CD4-positive, alpha-beta T cell treated with Interferon alpha-2 for 1 hour (primary cell): ENCODE measurements at regions not wholly inside any gene's neighbourhood (a gene's known extent, or its start where the extent isn't known, plus 50 kb on each side); places are given as distances from the start of the nearest gene placed in this dataset.
"Not testable (repeated sequence)": the region's sequence is repeated elsewhere in the genome, so short reads cannot be mapped to it uniquely, and the experiment has no call there.

Source experiments
- DNase-seq, 2 donors: peaks; one replicate each; pipeline ENCODE4 v3.0.0-alpha.2; 2020 to 2022

DNA sequence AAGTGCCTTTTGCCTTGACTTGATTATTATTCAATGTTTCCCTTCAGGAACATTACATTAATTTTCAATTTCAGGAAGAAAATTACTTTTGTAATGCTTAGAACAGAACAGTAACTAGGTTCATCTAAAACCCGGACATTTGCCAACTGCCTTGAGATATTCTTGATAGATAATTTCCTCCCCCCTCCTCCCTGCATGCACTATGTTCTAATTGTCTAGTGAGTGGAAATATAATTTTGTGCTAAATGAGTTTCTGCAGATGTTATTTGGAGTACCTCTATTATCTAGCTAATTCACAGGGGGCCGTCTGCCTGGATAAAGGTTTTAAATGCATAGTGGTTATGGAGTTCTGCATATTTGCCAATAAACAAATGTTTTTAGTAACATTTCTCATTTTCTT is 200.3 kb upstream of the SLC39A10 start:
- DNase-seq = no peak

DNA sequence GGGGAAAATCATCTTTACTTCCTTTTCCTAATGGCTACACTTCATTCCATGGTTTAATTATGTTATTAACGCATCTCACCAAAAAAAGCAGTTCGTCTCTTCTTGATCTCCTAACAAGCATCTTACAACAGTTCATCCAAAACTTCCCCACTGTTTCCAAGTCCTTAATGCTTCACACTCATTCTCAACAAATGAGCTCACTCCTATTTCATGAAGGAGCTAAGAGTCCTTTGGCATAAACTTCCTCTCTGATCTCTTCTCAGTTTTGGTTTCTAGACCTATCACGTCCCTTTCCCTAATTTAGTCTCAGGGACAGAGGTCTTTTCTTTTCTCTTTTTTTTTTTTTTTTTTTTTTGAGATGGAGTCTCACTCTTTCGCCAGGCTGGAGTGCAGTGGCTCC is 205.9 kb upstream of the SLC39A10 start:
- DNase-seq = no peak

DNA sequence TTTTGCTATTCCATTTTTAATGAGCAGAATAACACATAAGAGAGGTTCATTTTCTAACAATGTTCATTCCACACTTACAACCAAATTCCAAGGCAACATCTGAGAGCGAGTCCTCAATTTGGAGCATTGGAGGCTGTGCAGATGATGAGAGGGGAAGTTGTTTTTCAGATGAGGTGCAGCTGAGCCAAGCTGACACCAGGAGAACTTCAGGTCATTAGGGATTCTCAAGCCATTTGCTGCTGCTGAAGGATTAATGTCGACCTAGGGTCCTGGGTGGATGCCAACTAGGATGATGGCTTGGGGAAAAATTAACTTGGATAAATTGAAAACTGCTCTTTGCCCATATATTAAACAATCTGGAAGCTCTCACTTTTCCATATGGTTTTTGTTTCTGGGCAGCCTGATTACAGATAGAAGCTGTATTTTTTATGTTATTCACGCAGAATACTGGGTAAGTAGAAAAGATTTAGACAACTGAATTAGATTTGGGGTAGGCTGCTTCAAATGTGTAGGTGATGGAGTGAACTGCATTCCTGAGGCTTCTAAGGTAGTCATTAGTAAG is 206.4 kb upstream of the SLC39A10 start:
- no peak for DNase-seq

DNA sequence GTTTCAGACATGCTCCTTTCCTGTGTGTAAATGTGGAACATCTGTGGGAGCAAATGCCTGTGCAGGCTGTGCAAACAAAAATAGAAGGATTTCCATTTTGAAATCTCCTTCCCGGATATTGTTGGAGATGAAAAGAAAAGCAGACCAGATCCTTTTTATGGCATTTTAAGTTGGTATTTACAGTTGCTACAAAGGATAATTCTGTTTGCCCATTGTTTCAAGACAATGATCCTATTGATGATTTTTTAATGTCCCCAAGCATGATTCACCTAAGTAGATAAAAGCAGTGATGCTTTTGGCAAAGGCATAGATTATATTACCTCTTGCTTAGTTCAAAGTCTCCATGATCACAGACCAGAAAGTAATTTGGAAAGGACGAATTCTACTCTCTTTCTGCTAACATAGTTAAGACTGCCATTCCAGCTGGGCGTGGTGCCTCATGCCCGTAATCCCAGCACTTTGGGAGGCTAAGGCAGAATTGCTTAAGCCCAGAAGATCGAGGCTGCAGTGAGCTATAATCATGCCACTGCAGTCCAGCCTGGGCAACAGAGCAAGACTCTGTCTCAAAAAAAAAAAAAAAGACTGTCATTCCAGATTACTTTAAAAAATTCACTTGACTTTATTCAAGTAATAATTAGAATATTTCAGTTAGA is 209.6 kb upstream of the SLC39A10 start:
- no peak for DNase-seq

DNA sequence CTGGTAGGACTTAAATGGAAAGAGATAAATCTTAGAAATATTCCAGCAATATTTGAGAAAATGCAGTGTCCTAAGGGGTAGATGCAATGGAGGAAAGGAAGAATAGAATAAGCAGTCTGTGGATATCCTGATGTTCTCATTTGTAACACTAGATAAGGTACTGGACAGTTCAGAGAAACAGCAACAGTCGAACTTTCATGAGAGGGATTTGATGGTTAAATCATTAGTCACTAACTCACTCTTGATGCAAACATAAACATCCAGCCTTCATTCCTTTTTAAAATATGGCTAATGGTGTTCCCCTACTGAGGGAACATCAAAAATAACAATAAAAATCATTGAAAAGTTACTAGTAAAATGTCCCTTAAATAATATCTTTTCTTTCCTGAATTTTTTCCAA is 211.4 kb upstream of the SLC39A10 start:
- DNase-seq = no peak

DNA sequence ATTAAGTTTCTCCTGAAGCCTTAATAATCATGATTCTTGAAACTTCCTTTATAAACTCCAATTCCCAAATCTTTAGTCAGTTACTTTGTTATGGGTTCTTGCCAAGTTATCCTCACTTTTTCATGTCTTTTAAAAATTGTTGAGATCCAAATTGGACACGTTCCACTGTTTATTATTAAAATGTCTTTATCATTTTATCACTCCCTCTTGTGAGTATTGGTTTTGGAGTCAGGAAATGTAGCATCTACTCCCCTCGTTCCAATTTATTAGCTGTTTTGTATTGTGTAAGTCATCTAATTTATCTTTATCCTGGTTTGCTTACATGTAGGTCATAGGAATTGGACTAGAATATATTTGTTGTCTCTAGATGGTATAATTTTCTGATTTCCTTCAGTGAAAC is 213.1 kb upstream of the SLC39A10 start:
- no peak for DNase-seq

DNA sequence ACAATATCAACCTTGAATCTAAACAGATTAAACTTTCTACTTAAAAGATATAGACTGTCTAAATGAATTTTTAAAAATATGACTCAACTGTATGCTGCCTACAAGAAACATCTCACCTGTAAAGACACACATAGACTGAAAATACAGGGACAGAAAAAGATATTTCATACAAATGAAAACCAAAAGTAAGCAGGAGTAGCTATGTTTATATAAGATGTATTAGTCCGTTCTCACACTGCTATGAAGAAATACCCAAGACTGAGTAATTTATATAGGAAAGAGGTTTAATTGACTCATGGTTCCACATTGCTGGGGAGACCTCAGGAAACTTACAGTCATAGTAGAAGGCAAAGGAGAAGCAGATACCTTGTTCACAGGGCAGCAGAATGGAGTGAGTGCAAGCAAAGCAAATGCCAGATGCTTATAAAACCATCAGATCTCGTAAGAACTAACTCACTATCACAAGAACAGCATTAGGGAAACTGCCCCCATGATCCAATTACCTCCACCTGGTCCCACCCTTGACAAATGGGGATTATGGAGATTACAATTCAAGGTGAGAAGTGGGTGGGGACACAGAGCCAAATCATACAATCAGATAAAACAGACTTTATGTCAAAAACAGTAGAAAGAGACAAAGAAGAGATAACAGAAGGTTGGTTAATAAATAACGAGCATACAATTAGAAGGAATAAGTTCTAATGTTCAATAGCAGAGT is 214.4 kb upstream of the SLC39A10 start:
- DNase-seq = no peak

DNA sequence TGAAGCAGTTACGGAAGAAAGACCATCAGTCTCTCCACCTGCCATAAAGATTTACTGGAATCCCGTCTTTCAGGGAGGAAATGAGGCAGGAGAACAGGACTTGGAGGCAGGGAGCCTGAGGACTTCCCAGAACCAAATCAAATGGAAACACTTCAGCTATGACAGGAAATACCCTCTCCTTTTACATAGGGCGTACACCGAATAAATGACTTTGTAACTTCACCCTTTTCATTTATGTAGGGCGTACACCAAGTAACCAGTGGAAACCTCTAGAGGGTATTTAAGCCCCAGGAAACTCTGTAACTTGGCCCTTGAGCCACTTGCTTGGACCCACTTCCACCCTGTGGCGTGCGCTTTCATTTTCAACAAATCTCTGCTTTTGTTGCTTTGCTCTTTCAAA is 218.3 kb upstream of the SLC39A10 start:
- no peak for DNase-seq

DNA sequence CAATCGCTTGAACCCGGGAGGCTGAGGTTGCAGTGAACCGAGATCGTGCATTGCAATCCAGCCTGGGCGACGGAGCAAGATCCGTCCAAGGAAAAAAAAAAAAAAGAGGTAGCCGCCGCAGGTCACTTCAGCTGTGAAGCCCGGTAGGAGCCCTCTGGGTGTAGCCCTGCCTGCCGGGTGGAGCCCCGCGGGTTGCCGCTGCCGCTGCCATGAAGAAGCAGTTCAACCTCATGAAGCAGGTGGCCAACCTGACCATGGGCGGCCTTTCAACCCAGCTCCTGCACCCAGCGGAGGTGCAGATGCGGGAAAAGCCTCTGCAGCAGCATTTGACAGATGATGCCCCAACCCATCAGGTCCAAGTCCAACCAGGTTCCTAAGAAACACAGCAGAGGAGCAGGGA is 219.5 kb upstream of the SLC39A10 start:
- no peak for DNase-seq

DNA sequence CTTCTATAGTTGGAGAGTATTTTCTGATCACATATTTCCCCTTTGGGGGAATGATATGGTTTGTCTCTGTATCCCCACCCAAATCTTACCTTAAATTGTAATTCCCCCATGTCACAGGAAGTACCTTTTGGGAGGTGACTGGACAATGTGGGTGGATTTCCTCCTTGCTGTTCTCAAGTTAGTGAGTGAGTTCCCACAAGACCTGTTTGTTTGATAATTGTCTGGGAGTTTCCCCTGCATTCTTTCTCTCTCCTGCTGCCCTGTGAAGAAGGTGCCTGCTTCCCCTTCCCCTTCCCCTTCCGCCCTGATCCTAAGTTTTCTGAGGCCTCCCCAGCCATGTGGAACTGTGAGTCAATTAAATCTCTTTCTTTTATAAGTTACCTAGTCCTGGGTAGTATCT is 222.7 kb upstream of the SLC39A10 start:
- no peak for DNase-seq

DNA sequence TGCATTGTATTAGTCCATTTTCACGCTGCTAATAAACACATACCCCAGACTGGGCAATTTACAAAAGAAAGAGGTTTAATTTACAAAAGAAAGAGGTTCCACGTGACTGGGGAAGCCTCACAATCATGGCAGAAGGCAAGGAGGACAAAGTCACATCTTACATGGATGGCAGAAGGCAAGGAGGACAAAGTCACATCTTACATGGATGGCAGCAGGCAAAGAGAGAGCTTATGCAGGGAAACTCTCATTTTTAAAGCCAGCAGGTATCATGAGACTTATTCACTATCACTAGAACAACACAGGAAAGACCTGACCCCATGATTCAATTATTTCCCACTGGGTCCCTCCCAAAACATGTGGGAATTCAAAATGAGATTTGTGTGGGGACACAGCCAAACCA is 223.3 kb upstream of the SLC39A10 start:
- DNase-seq = not testable (repeated sequence)

DNA sequence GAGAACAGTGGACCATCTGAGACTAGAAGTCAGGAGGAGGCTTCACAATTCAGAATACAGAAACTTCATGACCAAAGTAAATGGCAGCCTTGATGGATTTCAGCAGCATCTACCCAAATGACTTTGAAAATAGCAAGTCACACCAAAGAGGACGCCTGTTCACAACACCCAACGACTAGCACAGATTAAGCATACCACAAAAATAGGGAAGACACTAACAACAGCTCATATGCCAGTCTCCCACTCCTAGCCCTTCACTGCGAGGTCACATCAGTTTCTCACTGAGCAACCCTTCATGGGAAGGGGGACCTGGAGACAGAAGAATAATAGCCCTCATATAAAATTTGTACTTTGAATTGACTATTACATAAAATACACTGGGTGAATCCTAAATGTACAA is 228.4 kb upstream of the SLC39A10 start:
- no peak for DNase-seq

DNA sequence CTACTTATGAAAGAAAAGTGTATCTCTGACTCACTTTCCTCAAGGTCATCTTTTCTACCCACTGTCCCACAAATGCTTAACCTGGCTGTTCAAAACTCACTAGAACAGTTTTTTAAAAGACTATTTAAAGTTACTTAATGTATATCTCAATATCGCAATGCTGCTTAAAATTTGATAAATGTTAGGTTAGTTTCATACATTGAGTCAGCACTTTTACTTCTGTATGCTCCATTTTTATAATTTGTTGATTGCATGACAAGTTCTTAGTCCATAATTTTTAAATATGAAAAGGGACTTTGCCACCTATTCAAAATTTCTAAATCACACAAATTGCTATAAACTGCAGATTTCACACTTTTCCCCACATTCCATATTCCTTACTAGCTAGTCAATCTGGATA is 231.7 kb upstream of the SLC39A10 start:
- DNase-seq = no peak

DNA sequence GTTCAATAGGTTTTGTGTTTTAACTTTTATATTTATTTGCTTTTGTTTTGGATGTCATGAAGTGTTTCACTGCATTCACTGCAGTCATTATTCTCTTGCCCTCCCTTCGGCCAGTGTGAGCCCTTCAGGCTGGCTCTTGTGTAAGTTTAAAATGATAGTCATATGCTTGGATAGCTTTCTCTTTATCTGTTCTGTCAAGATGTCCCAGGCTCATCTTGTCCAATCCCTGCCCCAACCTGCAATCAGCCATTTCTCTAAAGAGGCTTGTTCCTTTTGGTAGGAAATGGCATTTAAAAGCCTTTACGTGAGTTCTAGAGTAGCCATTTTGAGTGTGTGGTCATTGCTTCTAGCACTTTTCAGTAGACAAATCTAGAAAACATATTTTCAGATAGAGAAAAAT is 238.0 kb upstream of the SLC39A10 start:
- DNase-seq = no peak

DNA sequence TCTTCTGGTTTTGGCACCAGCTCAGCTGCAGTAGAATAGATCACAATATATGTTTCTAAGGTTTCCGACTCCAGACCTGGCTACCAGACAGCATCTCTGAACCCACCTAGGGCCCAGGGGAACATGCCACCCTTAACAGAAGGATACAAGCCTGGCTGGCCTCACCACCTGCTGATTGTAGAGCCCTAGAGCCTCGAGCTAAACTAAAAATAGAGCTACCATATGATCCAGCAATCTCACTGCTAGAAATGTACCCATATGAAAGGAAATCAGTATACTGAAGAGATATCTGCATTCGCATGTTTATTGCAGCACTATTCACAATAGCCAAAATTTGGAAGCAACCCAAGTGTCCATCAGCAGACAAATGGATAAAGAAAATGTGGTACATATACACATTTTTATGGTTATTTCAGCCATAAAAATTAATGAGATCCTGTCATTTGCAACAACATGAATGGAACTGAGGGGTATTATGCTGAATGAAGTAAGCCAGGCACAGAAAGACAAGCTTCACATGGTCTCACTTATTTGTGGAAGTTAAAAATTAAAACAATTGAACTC is 242.4 kb upstream of the SLC39A10 start:
- no peak for DNase-seq

DNA sequence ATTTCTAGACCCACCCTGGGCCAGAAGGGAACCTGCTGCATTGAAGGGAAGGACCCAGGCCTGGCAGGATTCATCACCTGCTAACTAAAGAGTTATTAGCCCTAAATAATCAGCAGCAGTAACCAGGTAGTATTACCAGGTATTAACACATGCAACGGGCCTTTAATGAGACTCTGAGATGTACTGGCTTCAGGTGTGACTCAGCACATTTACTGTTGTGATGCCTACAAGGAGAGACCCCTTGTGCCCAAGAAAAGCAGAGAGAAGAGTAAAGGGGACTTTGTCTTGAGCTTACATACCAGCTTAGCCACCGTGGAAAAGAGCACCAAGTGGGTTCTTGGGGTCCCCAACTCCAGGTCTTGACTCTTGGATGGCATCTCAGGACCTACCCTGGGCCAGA is 243.1 kb upstream of the SLC39A10 start:
- DNase-seq = no peak

DNA sequence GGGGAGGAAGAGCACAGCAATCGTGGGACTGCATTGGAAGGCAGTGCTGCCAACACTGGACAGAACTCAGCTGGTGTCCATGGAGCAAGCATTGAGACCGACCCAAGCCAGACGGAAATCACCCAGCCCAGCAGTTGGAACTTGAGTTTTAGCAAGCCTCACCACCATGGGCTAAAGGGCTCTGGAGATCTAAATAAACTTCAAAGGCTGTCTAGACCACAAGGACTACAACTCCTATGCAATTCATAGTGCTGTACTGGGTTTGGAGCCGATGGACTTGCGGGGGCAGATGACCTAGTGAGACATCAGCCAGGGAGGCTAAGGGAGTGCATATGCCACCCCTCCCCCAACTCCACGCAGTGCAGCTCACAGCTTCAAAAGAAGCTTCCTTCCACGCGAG is 243.6 kb upstream of the SLC39A10 start:
- DNase-seq = no peak

DNA sequence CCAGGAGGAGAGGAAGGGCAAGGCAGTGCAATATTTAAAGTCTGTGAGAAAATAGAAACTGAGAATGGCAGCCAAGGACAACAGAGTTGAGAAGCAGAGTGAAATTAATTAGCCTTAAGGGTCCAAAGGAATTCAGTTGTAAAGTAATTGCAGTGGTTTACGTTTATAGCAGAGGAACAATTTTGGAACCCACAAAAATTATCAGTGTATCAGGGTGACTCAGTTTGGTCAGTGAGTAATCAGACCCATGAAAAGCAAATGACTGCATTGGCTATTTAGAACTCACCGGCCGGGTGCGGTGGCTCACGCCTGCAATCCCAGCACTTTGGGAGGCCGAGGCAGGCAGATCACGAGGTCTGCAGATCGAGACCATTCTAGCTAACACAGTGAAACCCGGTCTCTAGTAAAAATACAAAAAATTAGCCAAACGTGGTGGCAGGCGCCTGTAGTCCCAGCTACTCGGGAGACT is 245.8 kb upstream of the SLC39A10 start:
- DNase-seq = no peak

DNA sequence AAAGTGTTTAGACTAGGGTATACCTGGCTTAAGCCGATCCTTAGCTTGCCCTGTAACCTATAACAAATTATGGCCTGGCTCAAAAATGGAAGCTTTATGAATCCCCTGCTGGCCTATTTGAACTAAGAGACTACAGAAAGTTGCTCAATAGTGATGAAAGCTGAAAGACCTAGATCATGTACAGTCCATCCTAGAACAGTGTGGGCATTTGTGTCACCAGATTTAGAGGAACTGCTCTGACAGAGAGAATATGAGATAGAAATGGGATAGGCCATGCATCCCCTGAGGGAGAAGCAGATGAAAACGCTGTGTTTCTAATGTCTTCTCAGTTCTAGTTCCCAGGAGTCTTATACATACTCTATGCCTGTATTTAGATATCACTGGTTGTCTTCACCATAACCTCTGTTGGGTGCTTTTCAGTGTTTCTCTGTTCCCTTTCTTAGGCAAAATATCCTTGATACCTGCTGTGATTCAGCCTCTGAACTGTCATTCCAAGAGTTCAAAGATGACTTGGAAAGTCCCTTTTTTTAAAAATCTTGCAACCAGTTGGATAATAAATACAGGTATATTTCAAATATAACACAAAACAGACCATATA is 246.9 kb upstream of the SLC39A10 start:
- DNase-seq = no peak

DNA sequence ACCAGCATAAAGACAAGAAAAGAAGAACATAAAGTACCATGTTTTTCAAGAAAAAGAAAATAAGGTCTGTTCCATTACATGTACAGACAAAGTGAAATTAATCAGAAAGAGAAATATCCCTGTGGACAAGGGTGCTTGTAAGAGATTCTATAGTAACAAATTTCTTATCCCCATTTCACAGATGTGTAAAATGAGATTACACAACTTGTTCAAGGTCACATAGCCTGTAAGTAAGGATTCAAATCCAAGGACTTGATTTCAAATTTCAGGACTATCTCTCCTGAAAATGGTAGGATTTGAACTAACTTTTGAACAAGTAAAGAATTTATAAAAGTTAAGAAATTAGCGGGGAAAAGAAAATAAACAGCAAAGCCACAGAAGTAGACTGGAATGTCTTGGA is 248.2 kb upstream of the SLC39A10 start:
- DNase-seq = no peak

DNA sequence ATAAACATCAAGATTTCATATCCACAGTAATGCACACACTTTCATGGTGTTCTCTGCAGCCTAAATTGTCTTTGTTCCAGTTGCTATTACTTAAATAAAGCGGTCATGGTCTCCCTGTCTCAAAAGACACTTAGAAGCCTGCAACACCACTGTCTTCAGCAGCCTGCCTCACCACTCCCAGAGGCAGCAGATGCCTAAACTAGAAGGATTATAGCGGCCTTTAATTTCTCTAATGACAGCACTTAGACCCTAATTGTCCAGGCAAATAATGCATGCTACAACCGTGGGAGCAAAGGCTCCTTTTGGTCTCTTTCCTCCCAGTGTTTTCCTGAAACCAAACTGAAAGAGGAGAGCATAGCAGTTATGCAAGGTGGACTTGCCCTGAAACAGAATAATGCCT is 248.8 kb upstream of the SLC39A10 start:
- DNase-seq = no peak

DNA sequence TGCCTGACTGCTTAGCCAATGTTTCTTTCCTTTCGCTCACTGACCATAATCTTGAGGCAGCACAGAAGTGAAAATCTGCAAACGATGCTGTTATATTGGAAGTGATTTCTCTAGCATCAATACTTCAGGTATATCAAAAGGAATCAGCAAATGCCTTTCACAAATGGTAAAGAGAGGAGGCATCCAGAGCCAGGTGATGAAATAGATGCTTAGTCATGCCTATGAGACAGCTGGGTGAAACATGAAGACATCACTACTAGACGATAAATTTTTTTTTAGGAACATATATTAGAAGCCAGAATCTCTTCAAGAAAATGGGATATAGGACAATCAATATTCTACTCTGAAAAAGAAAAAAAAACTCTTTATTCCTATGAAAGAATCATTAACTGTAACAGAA is 249.2 kb upstream of the SLC39A10 start:
- no peak for DNase-seq

DNA sequence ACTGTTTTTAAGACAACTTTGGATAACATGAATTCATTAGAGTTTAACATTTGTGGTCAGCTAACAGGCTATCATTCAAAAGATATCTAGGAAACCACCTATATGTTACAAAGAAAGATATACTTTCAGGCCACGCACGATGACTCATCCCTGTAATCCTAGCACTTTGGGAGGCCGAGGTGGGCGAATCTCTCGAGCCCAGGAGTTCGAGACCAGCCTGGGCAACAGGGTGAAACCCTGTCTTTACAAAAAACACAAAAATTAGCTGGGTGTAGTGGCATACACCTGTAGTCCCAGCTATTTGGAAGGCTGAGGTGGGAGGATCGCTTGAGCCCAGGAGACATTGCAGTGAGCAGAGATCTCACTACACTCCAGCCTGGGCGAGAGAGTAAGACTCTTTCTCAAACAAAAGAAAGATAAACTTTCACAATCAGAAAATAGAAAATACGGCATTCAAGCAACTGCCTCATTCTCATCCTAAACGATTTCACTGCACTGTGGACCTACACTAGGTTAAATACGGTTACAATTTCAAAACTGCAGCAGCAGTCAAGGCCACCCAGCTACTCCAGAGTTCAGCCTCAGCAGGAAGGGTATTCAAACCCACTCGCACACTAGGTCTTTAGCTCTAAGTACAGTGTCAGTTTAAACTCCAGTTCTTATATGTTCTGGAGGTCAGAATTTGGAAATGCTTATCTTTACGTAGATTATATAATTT is 250.0 kb upstream of the SLC39A10 start:
- no peak for DNase-seq
